ENCODE measurements at regions not wholly inside any gene's neighbourhood (a gene's known extent, or its start where the extent isn't known, plus 50 kb on each side); places are given as distances from the start of the nearest gene placed in this dataset.

DNA sequence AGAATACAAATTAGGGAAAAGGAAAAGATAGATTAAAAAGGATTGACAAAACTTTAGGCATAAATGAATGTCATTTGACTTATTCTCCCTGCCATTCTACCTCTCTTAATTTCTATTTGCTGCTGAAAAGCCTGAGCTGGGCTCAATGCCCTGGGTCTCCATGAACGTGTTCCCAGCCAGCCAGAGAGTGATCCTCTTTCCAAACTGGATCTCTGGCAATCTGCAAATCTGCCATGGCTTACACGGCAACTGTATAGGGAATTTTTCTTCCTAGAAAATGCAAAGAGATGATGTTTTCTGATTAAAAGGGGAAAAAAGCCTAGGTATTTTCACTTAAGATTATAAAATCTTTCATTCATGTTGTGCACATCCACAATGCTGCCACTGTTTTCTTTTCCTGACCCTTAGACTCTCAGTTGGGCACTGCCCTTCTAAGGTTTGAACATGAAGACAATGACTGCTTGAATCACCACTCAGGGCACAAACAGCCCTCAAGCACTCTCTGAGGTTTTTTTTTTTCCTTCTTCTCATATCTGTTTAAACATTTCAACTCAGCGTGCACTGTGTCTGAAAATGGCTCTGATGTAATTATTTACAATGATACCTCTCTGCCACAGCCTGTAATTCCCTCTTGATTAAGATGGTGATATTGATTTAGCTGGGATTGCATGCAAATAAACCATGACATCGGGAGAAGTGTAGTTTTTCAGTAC, 60.3 kb downstream of the DACT1 start:
- Mint-ChIP-seq H3K27me3 (ENCODE audit: low read depth) (no peaks in the 10 kb centered on the region), H3K36me3 (no peaks in the 10 kb centered on the region), H3K4me1 (peaks cover 24% of the 10 kb centered on the region), H3K9me3 (peaks cover 4% of the 10 kb centered on the region; the same call in 1 of the 2 replicates), H3K4me3 (no peak overlapping the region), H3K27ac (no peak overlapping the region)
- CTCF ChIA-PET = interaction anchor here (0.6 to 0.8 kb wide), 2 partner anchors 216 to 321 kb away, joined by 3 to 4 read pairs; no protein-coding TSS in a partner anchor
- POLR2A ChIA-PET = no interaction called here
- no peak for DNase-seq (ENCODE audit: low spot score)
- TF ChIP-seq, protein P1, sequence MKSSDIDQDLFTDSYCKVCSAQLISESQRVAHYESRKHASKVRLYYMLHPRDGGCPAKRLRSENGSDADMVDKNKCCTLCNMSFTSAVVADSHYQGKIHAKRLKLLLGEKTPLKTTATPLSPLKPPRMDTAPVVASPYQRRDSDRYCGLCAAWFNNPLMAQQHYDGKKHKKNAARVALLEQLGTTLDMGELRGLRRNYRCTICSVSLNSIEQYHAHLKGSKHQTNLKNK (CRISPR knock-in tag; IDR thresholded peaks at IDR 0.05) = no peak
- TF ChIP-seq, protein P2, sequence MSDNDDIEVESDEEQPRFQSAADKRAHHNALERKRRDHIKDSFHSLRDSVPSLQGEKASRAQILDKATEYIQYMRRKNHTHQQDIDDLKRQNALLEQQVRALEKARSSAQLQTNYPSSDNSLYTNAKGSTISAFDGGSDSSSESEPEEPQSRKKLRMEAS (CRISPR knock-in tag; IDR thresholded peaks at IDR 0.05) = no peak
- TF ChIP-seq, protein P3, sequence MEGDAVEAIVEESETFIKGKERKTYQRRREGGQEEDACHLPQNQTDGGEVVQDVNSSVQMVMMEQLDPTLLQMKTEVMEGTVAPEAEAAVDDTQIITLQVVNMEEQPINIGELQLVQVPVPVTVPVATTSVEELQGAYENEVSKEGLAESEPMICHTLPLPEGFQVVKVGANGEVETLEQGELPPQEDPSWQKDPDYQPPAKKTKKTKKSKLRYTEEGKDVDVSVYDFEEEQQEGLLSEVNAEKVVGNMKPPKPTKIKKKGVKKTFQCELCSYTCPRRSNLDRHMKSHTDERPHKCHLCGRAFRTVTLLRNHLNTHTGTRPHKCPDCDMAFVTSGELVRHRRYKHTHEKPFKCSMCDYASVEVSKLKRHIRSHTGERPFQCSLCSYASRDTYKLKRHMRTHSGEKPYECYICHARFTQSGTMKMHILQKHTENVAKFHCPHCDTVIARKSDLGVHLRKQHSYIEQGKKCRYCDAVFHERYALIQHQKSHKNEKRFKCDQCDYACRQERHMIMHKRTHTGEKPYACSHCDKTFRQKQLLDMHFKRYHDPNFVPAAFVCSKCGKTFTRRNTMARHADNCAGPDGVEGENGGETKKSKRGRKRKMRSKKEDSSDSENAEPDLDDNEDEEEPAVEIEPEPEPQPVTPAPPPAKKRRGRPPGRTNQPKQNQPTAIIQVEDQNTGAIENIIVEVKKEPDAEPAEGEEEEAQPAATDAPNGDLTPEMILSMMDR (IDR thresholded peaks at IDR 0.05) = no peak
- TF ChIP-seq ZNF396 (CRISPR knock-in tag; IDR thresholded peaks at IDR 0.05; ENCODE audit: borderline replicate concordance) (no peak), FOXP1 (CRISPR knock-in tag; IDR thresholded peaks at IDR 0.05; ENCODE audit: borderline replicate concordance) (no peak), HMGA2 (CRISPR knock-in tag; IDR thresholded peaks at IDR 0.05) (no peak), ZNF232 (CRISPR knock-in tag; IDR thresholded peaks at IDR 0.05) (no peak), TEAD1 (CRISPR knock-in tag; IDR thresholded peaks at IDR 0.05) (no peak), IRF2 (CRISPR knock-in tag; IDR thresholded peaks at IDR 0.05; ENCODE audit: borderline replicate concordance, low read depth) (no peak), SP1 (CRISPR knock-in tag; conservative IDR thresholded peaks at IDR 0.05) (no peak), TEAD4 (CRISPR knock-in tag; IDR thresholded peaks at IDR 0.05) (no peak), MYBL2 (CRISPR knock-in tag; IDR thresholded peaks at IDR 0.05) (no peak), ZNF416 (CRISPR knock-in tag; IDR thresholded peaks at IDR 0.05) (no peak), ZBTB21 (CRISPR knock-in tag; IDR thresholded peaks at IDR 0.05; ENCODE audit: borderline replicate concordance) (no peak)
- TF ChIP-seq, protein P4, sequence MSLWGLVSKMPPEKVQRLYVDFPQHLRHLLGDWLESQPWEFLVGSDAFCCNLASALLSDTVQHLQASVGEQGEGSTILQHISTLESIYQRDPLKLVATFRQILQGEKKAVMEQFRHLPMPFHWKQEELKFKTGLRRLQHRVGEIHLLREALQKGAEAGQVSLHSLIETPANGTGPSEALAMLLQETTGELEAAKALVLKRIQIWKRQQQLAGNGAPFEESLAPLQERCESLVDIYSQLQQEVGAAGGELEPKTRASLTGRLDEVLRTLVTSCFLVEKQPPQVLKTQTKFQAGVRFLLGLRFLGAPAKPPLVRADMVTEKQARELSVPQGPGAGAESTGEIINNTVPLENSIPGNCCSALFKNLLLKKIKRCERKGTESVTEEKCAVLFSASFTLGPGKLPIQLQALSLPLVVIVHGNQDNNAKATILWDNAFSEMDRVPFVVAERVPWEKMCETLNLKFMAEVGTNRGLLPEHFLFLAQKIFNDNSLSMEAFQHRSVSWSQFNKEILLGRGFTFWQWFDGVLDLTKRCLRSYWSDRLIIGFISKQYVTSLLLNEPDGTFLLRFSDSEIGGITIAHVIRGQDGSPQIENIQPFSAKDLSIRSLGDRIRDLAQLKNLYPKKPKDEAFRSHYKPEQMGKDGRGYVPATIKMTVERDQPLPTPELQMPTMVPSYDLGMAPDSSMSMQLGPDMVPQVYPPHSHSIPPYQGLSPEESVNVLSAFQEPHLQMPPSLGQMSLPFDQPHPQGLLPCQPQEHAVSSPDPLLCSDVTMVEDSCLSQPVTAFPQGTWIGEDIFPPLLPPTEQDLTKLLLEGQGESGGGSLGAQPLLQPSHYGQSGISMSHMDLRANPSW (CRISPR knock-in tag; conservative IDR thresholded peaks at IDR 0.05; ENCODE audit: low read depth) = no peak
- TF ChIP-seq, protein P5, sequence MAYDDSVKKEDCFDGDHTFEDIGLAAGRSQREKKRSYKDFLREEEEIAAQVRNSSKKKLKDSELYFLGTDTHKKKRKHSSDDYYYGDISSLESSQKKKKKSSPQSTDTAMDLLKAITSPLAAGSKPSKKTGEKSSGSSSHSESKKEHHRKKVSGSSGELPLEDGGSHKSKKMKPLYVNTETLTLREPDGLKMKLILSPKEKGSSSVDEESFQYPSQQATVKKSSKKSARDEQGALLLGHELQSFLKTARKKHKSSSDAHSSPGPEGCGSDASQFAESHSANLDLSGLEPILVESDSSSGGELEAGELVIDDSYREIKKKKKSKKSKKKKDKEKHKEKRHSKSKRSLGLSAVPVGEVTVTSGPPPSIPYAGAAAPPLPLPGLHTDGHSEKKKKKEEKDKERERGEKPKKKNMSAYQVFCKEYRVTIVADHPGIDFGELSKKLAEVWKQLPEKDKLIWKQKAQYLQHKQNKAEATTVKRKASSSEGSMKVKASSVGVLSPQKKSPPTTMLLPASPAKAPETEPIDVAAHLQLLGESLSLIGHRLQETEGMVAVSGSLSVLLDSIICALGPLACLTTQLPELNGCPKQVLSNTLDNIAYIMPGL (CRISPR knock-in tag; IDR thresholded peaks at IDR 0.05) = no peak
- TF ChIP-seq, protein P6, sequence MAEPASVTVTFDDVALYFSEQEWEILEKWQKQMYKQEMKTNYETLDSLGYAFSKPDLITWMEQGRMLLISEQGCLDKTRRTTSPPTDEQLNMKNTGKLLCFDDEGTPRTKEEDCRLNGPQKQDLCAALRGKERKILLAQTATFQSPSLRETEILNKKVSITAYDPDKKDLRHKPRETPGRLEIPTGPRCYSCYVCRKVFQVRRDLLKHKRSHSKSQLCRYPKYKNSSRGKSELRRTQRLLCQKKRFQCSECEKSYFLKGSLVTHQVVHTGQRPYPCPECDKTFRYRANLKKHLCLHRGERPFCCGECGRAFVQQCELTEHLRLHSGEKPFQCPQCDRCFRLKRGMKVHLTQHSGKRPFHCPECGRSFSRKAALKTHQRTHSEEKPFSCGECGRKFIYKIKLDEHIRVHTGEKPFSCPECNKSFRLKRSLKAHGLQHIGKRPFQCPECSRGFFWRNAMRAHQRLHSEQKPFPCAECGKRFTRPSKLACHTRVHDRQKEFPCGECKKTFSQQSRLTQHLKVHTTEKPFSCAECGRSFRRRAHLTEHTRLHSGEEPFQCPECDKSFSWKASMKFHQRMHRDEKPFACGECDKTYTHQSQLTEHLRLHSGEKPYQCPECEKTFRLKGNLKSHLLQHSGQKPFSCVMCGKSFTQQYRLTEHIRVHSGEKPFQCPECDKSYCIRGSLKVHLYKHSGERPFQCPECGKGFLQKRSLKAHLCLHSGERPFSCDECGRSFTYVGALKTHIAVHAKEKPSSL (CRISPR knock-in tag; conservative IDR thresholded peaks at IDR 0.05) = no peak
- TF ChIP-seq, protein P7, sequence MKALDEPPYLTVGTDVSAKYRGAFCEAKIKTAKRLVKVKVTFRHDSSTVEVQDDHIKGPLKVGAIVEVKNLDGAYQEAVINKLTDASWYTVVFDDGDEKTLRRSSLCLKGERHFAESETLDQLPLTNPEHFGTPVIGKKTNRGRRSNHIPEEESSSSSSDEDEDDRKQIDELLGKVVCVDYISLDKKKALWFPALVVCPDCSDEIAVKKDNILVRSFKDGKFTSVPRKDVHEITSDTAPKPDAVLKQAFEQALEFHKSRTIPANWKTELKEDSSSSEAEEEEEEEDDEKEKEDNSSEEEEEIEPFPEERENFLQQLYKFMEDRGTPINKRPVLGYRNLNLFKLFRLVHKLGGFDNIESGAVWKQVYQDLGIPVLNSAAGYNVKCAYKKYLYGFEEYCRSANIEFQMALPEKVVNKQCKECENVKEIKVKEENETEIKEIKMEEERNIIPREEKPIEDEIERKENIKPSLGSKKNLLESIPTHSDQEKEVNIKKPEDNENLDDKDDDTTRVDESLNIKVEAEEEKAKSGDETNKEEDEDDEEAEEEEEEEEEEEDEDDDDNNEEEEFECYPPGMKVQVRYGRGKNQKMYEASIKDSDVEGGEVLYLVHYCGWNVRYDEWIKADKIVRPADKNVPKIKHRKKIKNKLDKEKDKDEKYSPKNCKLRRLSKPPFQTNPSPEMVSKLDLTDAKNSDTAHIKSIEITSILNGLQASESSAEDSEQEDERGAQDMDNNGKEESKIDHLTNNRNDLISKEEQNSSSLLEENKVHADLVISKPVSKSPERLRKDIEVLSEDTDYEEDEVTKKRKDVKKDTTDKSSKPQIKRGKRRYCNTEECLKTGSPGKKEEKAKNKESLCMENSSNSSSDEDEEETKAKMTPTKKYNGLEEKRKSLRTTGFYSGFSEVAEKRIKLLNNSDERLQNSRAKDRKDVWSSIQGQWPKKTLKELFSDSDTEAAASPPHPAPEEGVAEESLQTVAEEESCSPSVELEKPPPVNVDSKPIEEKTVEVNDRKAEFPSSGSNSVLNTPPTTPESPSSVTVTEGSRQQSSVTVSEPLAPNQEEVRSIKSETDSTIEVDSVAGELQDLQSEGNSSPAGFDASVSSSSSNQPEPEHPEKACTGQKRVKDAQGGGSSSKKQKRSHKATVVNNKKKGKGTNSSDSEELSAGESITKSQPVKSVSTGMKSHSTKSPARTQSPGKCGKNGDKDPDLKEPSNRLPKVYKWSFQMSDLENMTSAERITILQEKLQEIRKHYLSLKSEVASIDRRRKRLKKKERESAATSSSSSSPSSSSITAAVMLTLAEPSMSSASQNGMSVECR (CRISPR knock-in tag; IDR thresholded peaks at IDR 0.05; ENCODE audit: borderline replicate concordance) = no peak
- no peak for ATAC-seq
